Suprapubic skin (tissue), 4 donors: ENCODE measurements at regions not wholly inside any gene's neighbourhood (a gene's known extent, or its start where the extent isn't known, plus 50 kb on each side); places are given as distances from the start of the nearest gene placed in this dataset.

Experiments used
- DNase-seq, 2 donors: peaks; one replicate each; pipeline ENCODE4 v3.0.0-alpha.2; 2019; ENCODE audit warnings: low spot score in 2 of 2
- H3K27ac ChIP-seq: fragments of 200-600 bp; sonication (generic); one replicate; pipeline ENCODE4 v1.5.1; 2019
- H3K27me3 ChIP-seq: fragments of 200-600 bp; sonication (generic); one replicate; pipeline ENCODE4 v1.5.1; 2019
- H3K36me3 ChIP-seq: fragments of 200-600 bp; sonication (generic); one replicate; pipeline ENCODE4 v1.5.1; 2019
- H3K4me1 ChIP-seq: fragments of 200-600 bp; sonication (generic); one replicate; pipeline ENCODE4 v1.5.1; 2019
- H3K4me3 ChIP-seq: fragments of 200-600 bp; sonication (generic); one replicate; pipeline ENCODE4 v1.5.1; 2019; ENCODE audit warnings: mild to moderate bottlenecking
- H3K9me3 ChIP-seq: fragments of 200-600 bp; sonication (generic); one replicate; pipeline ENCODE4 v1.5.1; 2019
- CTCF ChIP-seq, 2 donors: fragments of 200-600 bp in 1 of 2; fragments of 450-650 bp in 1 of 2; sonication (generic) in 1 of 2; IDR thresholded peaks; one replicate each; pipeline ENCODE4 v1.5.1; 2016 to 2019; ENCODE audit warnings: antibody characterized with exemption in 2 of 2, mild to moderate bottlenecking in 1 of 2, moderate library complexity in 1 of 2
- EP300 ChIP-seq: sonication (generic); formaldehyde crosslinking; IDR thresholded peaks from one replicate; pipeline ENCODE4 v1.6.1; 2017; ENCODE audit warnings: antibody characterized with exemption
- POLR2A ChIP-seq, 2 donors: fragments of 450-650 bp; IDR thresholded peaks; one replicate each; pipeline ENCODE4 v1.6.1; 2017; ENCODE audit warnings: antibody characterized with exemption in 2 of 2, mild to moderate bottlenecking in 2 of 2, moderate library complexity in 2 of 2
- POLR2AphosphoS5 ChIP-seq, 3 donors: sonication (generic); formaldehyde crosslinking; IDR thresholded peaks; one replicate each; pipeline ENCODE4 v1.6.1; 2017; ENCODE audit warnings: antibody characterized with exemption in 3 of 3
- WGBS: methylation state at CpG from one replicate; pipeline ENCODE4 v1.1.5; 2018; 5-methylcytosine and 5-hydroxymethylcytosine counted together

DNA sequence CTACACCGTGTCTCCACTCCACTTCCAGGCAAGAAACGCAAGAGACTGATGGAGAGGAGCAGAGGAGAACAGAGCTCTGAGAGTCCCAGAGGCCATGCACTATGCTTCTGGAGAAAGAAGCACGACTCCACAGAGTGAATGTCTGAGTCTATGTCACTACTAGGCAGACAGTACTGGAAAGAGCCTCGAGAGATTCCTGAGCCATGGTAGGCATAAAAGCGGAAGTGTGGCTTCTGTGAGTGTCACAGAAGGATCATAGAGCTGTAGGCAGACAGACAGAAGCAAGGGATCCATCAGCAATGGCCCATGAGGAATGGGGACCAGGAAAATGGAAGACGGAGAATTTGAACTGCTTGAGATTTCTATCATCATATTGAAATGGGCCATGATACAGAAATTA is 542.6 kb downstream of the ZEB2 start:
- Histone ChIP-seq H3K4me3 (no peak overlapping the region), H3K9me3 (no peaks in the 10 kb centered on the region), H3K36me3 (no peaks in the 10 kb centered on the region), H3K27me3 (no peaks in the 10 kb centered on the region), H3K27ac (no peak overlapping the region), H3K4me1 (no peaks in the 10 kb centered on the region)
- 94% methylated on average over 6 of the region's 6 CpGs for WGBS
- TF ChIP-seq POLR2AphosphoS5 (IDR thresholded peaks at IDR 0.05) (no peak), POLR2A (IDR thresholded peaks at IDR 0.05) (no peak), EP300 (no peak), CTCF (IDR thresholded peaks at IDR 0.05) (no peak)
- DNase-seq = no peak

- Histone ChIP-seq H3K9me3 (no peaks in the 10 kb centered on the region), H3K27ac (no peak overlapping the region), H3K4me1 (no peaks in the 10 kb centered on the region), H3K27me3 (no peaks in the 10 kb centered on the region), H3K4me3 (no peak overlapping the region), H3K36me3 (no peaks in the 10 kb centered on the region)
- no peak for TF ChIP-seq CTCF (IDR thresholded peaks at IDR 0.05)
- TF ChIP-seq EP300 = no peak
- no peak for TF ChIP-seq POLR2A (IDR thresholded peaks at IDR 0.05)
- TF ChIP-seq POLR2AphosphoS5 (IDR thresholded peaks at IDR 0.05) = no peak
- WGBS = 71% methylated on average over 1 of the region's 1 CpG
- no peak for DNase-seq
Observed at GRCh38 chr2:143975216-143975615, 544.7 kb downstream of the ZEB2 start.

- Histone ChIP-seq H3K4me3 (no peak overlapping the region), H3K9me3 (no peaks in the 10 kb centered on the region), H3K27ac (no peak overlapping the region), H3K4me1 (no peaks in the 10 kb centered on the region), H3K36me3 (no peaks in the 10 kb centered on the region), H3K27me3 (no peaks in the 10 kb centered on the region)
- no peak for TF ChIP-seq POLR2A (IDR thresholded peaks at IDR 0.05)
- no peak for TF ChIP-seq CTCF (IDR thresholded peaks at IDR 0.05)
- no peak for TF ChIP-seq EP300
- TF ChIP-seq POLR2AphosphoS5 (IDR thresholded peaks at IDR 0.05) = no peak
- WGBS = 100% methylated on average over 1 of the region's 1 CpG
- no peak for DNase-seq
Observed at GRCh38 chr2:143974262-143974661, 545.7 kb downstream of the ZEB2 start.

GRCh38 chr2:143968860-143969259 is 551.1 kb downstream of the ZEB2 start:
- no peaks in the 10 kb centered on the region for H3K27me3 ChIP-seq
- H3K27ac ChIP-seq = no peak overlapping the region
- H3K4me1 ChIP-seq = no peaks in the 10 kb centered on the region
- no peaks in the 10 kb centered on the region for H3K9me3 ChIP-seq
- no peak for TF ChIP-seq CTCF (IDR thresholded peaks at IDR 0.05)
- TF ChIP-seq POLR2AphosphoS5 (IDR thresholded peaks at IDR 0.05) = no peak
- TF ChIP-seq POLR2A (IDR thresholded peaks at IDR 0.05) = no peak
- TF ChIP-seq EP300 = no peak
- no peaks in the 10 kb centered on the region for H3K36me3 ChIP-seq
- WGBS = 98% methylated on average over 2 of the region's 2 CpGs
- H3K4me3 ChIP-seq = no peak overlapping the region
- no peak for DNase-seq

DNA sequence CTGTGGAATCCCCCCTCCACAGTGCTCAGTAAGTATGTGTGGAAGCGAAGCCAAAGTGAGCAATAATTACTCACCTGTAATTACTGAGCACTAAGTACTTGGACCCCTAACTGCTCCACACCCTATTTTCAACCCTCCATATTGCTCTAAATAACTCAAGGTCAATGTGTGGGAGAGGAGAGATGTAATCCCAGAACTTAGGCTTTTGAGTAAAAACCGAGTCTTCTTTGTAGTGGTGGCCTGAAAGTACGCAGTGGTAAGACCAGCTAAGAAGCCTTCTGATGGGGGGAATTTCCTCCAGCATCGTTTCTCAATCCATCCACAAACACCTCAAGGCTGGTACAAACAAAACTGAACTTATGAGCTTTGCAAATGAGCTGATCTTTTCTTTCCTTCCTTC is 551.6 kb downstream of the ZEB2 start:
- no peak for TF ChIP-seq CTCF (IDR thresholded peaks at IDR 0.05)
- Histone ChIP-seq H3K36me3 (no peaks in the 10 kb centered on the region), H3K27me3 (no peaks in the 10 kb centered on the region), H3K27ac (no peak overlapping the region), H3K9me3 (no peaks in the 10 kb centered on the region), H3K4me3 (no peak overlapping the region), H3K4me1 (no peaks in the 10 kb centered on the region)
- WGBS = 85% methylated on average over 4 of the region's 4 CpGs
- no peak for DNase-seq
